NCI-H1105 (cell line): ENCODE measurements at regions not wholly inside any gene's neighbourhood (a gene's known extent, or its start where the extent isn't known, plus 50 kb on each side); places are given as distances from the start of the nearest gene placed in this dataset.

Source experiments
- DNase-seq: peaks from one replicate; lab custom pipeline; 2025; lab: John Stamatoyannopoulos, UW

DNA sequence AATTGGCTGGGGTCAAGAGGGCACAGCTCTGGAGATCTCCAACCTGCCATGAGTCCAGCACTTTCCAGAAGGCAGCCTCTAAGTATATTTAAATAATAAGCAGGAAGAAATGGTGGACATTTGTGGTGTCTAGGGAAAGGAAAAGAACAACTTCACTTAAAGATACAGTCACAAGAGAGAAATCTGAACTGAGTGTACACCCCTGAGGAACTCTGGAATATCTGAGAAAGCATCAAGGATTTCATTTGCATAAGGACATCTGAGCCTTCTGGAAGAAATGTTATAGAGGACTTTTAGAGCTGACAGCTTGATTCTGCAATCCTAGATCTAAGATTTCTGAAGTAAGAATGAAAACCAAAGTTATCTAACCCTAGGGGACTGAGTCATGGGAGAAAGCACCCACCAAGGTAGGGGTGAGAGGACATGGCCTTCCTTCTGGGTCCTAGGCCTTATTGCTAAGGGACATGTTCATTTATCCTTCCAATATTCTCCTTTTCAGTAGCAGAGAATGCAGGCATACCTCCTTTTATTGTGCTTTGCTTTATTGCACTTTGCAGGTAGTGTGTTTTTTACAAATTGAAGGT is 253.4 kb upstream of the SLC24A2 start:
- no peak for DNase-seq

- DNase-seq, result peak; percentile 87
Measured at GRCh38 chr9:20041697-20042081, 252.9 kb upstream of the SLC24A2 start.

DNA sequence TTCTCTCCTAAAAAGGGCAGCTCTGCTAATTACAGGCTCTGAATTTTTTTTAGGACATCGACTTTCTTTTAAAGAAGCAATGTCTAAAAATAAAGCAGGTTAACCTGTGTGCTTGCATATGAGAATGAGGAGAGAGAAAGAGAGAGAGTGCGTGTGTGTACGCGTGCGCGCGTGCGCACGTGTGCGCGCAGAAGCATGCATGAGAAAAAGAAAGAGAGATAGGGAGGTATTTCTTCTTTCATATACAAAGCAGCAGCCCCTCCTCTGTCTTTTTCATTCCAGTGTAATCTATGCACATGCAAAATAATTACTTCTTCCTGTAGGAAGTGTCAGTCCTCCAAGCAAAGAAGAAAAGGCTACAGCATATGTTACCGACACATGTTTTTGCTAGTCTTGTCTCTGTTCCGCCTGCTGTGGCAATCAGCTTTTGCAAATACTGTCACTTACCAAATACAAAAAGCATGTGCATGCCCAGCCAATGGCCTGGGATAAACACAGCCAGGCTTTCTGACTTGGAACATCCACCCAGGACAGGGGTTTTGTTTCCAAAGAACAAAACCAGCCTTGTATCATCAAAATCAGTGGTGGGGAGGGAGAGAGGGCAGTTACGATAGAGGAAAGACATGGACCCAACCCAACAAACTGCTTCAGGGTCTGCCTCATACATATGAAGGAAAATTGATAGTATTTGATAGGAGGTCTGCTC is 252.3 kb upstream of the SLC24A2 start:
- DNase-seq, result peak; percentile 17

- DNase-seq, result no peak
Measured at GRCh38 chr9:20037699-20038098, 248.9 kb upstream of the SLC24A2 start.

DNA sequence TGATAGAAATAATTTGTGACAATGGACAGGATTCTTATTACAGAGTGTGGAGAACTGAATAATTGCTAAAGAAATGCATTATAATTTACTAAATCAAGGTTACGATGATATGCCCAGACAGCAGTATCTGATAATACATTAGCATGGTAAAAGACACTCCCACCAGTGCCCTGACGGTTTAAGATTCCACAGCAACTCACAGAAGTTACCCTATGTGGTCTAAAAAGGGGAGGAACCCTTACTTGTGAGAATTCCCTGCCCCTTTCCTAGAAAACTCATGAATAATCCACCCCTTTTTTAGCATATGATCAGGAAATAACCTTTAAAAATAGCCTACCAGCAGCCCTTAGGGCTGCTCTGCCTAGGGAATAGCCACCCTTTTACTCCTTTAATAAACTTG is 244.7 kb upstream of the SLC24A2 start:
- no peak for DNase-seq

DNA sequence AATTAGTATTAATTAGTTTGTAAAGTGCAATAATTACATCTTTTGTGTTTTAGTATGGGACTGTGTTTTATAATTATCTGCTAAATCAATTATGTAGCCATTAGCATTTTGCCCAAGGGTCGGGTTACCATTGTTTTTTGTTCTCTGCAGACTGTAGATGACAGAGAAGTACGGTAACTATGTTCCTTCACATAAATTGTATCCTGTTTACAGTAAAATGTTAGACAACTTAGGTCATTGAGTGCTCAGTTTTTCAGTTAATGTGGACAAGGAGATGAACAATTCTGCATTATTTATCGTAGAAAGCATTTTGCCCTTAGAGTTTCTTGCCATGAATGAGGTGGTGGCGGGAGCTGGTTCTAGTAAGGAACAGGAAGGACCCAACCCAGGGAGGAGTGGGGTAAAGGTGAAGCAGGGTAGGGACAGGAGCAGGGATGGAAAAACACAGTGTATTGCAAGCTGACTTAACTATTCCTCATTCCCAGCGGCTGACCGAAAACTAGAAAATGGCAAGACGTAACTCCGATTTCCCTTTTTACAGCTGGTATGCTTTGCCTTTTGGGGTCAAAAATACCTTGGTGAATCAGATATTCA is 243.7 kb upstream of the SLC24A2 start:
- peak; percentile 13 for DNase-seq

DNA sequence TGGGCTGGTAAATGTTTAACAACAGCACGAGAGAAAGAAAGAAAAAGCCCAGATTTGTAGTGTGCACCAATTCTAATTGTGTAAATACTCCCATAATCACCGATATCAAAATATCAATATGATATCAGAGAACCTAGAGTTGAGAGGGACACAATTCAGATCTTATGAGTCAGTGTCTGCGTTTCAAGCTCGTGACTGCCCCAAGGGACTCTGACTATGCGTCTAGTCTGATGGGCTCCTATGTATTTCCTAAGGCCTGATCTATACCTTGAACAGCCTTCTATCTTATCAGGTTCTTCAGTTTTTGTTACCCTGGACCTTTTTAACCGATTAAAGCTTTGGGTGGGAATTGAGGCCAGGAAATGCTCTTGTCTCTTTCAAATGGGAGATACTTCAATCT is 243.0 kb upstream of the SLC24A2 start:
- DNase-seq, result no peak

- no peak for DNase-seq
Measured at GRCh38 chr9:20030671-20031070, 241.8 kb upstream of the SLC24A2 start.

DNA sequence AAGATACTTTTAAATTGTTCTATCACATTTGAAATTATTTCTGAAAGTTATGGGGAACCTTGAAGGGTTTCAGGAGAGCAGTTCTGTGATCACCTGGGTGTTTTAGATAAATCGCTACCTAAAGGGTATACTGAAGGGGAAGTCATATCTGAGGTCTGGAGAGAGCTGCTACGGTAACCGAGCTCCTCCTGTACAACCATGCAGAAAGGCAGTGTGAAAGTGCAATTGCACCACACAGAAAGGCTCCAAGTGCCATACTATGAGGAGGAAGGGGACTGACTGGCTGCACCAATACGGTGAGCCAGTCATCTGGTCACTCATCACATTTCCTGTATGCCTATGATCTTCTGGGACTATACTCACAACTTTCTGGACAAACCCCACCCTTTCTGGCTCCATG is 241.4 kb upstream of the SLC24A2 start:
- DNase-seq, result no peak

DNA sequence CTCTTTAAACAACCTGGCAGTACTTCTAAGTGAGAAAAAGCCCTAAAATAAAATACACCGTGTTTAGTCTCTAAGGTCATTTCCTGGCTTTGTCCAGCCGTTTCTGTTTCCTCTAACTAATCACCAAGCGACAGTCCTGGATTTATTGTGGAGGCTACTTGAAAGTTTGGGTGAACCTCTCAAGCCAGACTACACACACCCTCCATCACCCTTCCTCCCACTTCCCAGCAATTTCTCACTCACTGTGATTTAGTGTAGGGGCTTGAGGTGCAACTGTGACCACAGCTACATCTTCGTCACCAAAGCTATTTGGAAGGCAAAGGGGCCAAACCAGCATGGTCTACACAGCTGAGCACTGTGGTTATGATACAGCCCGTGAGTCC is 240.0 kb upstream of the SLC24A2 start:
- no peak for DNase-seq

- DNase-seq, result no peak
Measured at GRCh38 chr9:20028192-20028848, 239.5 kb upstream of the SLC24A2 start.

DNA sequence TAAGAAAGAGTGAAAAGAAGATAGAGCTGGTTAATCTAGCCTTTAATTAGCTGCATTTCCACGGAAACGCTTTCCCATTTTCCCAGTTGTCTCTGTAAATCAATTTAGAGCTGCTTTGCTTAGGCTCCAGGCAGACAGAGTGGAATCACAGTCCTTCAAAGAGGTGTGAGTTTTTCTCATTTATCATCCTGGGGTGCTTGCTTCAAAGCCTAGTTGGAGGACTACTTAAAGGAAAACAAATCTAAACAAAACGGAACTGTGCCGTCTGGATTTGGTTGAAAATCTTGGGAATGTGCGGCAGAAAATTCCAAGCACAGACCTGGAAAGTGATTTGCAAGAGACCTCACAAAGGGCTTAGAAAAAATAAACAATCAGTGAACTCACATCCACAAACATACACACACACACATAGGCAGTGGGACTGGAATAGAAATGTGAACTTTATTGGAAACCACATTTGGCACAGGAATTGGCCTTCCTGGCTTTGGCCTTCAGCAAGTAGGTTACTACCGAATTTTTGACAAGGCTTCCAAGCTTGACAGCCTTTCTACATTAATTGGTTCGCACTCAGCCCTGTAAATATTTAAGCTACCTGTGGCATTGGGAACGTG is 235.2 kb upstream of the SLC24A2 start:
- DNase-seq, result no peak

GRCh38 chr9:20023210-20023905 is 234.5 kb upstream of the SLC24A2 start:
- DNase-seq, result no peak

DNA sequence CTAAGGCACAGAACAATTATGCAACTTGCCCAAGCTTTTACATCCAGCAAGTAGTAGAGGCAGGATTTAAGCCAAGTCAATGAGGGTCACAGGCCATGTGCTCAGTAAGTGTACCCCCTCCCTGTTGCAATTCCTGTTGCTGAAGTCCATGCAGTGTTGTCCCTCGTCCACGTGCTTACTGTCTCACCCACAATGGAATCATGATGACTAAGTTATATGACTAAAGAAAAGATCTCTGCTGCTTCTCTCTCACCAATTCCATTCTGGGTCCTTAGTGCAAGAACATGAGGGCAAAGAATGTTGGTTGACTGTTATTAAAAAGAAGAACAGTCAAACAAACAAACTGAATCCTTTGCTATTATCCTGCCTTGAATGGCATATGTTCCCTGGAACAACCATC is 233.6 kb upstream of the SLC24A2 start:
- no peak for DNase-seq

GRCh38 chr9:20016611-20017010 is 227.8 kb upstream of the SLC24A2 start:
- no peak for DNase-seq

- no peak for DNase-seq
Measured at GRCh38 chr9:20015427-20015931, 226.6 kb upstream of the SLC24A2 start.

GRCh38 chr9:20014168-20014567 is 225.3 kb upstream of the SLC24A2 start:
- no peak for DNase-seq

- no peak for DNase-seq
Measured at GRCh38 chr9:20012232-20012631, 223.4 kb upstream of the SLC24A2 start.

DNA sequence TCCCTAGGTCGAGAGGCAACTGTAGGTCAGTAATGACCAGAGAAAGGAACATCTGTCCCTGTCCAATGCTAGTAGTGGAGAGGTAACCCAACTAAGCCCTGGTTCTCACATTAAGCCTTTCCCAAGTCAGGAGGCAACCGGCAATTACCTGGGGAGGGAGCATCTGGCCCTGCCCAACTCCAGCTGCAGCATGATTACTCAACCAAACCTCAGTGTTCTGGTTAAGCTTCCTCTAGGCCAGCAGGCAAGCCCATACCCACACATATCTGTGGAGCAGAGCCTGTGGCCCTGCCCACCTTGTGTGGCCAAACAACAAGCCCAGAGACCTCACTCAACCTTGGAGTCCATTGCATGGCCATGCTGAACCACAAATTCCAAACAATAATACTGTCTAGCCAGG is 220.8 kb upstream of the SLC24A2 start:
- no peak for DNase-seq

DNA sequence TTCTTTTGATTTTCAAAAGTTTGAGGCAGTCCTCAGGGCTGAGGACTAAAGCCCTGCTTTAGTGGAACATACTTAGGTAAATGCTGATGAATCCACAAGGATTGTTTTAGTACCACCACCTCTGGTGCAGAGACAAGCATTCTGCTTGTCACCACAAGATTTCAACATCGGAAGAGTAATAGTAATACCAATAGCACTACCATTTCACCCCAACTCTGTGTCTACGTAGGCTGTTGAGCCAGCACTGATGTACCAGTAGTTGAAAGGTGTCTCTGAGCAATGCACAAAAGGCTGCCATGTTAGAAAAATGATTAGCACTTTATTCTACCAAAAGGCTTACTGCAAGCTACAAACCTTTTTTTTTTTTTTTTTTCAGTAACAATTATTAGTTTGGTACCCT is 213.2 kb upstream of the SLC24A2 start:
- no peak for DNase-seq

- DNase-seq, result no peak
Measured at GRCh38 chr9:20001058-20001457, 212.2 kb upstream of the SLC24A2 start.

GRCh38 chr9:19999491-20000057 is 210.7 kb upstream of the SLC24A2 start:
- DNase-seq, result no peak
